ENCODE measurements at regions not wholly inside any gene's neighbourhood (a gene's known extent, or its start where the extent isn't known, plus 50 kb on each side); places are given as distances from the start of the nearest gene placed in this dataset.

GRCh38 chr3:23115171-23115877 lies 87.8 kb upstream of the UBE2E2 start:
- no peak overlapping the region for H3K4me2 ChIP-seq (ENCODE audit: insufficient read depth, low read length)
- H3K36me3 ChIP-seq (ENCODE audit: insufficient read depth, low read length), result no peaks in the 10 kb centered on the region
- no peaks in the 10 kb centered on the region for H3K79me2 ChIP-seq (ENCODE audit: insufficient read depth, low read length)
- no peak overlapping the region for H3K9ac ChIP-seq (ENCODE audit: low read depth, low read length)
- TF ChIP-seq EZH2 (IDR thresholded peaks at IDR 0.05; ENCODE audit: borderline replicate concordance, low read depth, low read length, severe bottlenecking), result no peak
- no peak for TF ChIP-seq CTCF (IDR thresholded peaks at IDR 0.05; ENCODE audit: borderline replicate concordance, extremely low read depth, low read length, poor library complexity, severe bottlenecking)
- no peaks in the 10 kb centered on the region for H4K20me1 ChIP-seq (ENCODE audit: insufficient read depth, low read length)
- H3K9me3 ChIP-seq (ENCODE audit: insufficient read depth, low read length, severe bottlenecking), result no peaks in the 10 kb centered on the region
- no peak for ATAC-seq (ENCODE audit: insufficient read depth, low read depth)
- H3K4me1 ChIP-seq (ENCODE audit: insufficient read depth, low read length), result peaks cover 10% of the 10 kb centered on the region; the same call in 1 of the 2 replicates
- no peak overlapping the region for H2AFZ ChIP-seq (ENCODE audit: low read depth, low read length)
- H3K4me3 ChIP-seq (ENCODE audit: low read depth in 1 of 2, low read length in 2 of 2), result no peak overlapping the region
- no peak overlapping the region for H3K27ac ChIP-seq (ENCODE audit: low read length)
- H3K27me3 ChIP-seq (ENCODE audit: insufficient read depth, low read length, poor library complexity), result peaks cover 3% of the 10 kb centered on the region
- no peak for DNase-seq

GRCh38 chr3:23116081-23116837 lies 86.9 kb upstream of the UBE2E2 start:
- Histone ChIP-seq H3K9me3 (ENCODE audit: insufficient read depth, low read length, severe bottlenecking) (no peaks in the 10 kb centered on the region), H3K4me3 (ENCODE audit: low read depth in 1 of 2, low read length in 2 of 2) (no peak overlapping the region), H3K27me3 (ENCODE audit: insufficient read depth, low read length, poor library complexity) (peaks cover 3% of the 10 kb centered on the region), H3K36me3 (ENCODE audit: insufficient read depth, low read length) (no peaks in the 10 kb centered on the region), H3K4me2 (ENCODE audit: insufficient read depth, low read length) (no peak overlapping the region), H3K27ac (ENCODE audit: low read length) (no peak overlapping the region), H4K20me1 (ENCODE audit: insufficient read depth, low read length) (no peaks in the 10 kb centered on the region), H2AFZ (ENCODE audit: low read depth, low read length) (no peak overlapping the region), H3K79me2 (ENCODE audit: insufficient read depth, low read length) (no peaks in the 10 kb centered on the region), H3K9ac (ENCODE audit: low read depth, low read length) (no peak overlapping the region), H3K4me1 (ENCODE audit: insufficient read depth, low read length) (peaks cover 10% of the 10 kb centered on the region; the same call in 1 of the 2 replicates)
- ATAC-seq (ENCODE audit: insufficient read depth, low read depth) (no peak), DNase-seq (no peak)
- no peak for TF ChIP-seq EZH2 (IDR thresholded peaks at IDR 0.05; ENCODE audit: borderline replicate concordance, low read depth, low read length, severe bottlenecking)
- no peak for TF ChIP-seq CTCF (IDR thresholded peaks at IDR 0.05; ENCODE audit: borderline replicate concordance, extremely low read depth, low read length, poor library complexity, severe bottlenecking)

GRCh38 chr3:23117856-23118255 lies 85.3 kb upstream of the UBE2E2 start:
- Histone ChIP-seq H3K9ac (ENCODE audit: low read depth, low read length) (no peak overlapping the region), H3K79me2 (ENCODE audit: insufficient read depth, low read length) (no peaks in the 10 kb centered on the region), H3K4me3 (ENCODE audit: low read depth in 1 of 2, low read length in 2 of 2) (no peak overlapping the region), H3K9me3 (ENCODE audit: insufficient read depth, low read length, severe bottlenecking) (no peaks in the 10 kb centered on the region), H3K27ac (ENCODE audit: low read length) (no peak overlapping the region), H3K27me3 (ENCODE audit: insufficient read depth, low read length, poor library complexity) (peaks cover 3% of the 10 kb centered on the region), H3K4me1 (ENCODE audit: insufficient read depth, low read length) (peaks cover 10% of the 10 kb centered on the region; the same call in 1 of the 2 replicates), H4K20me1 (ENCODE audit: insufficient read depth, low read length) (no peaks in the 10 kb centered on the region), H2AFZ (ENCODE audit: low read depth, low read length) (no peak overlapping the region), H3K4me2 (ENCODE audit: insufficient read depth, low read length) (no peak overlapping the region), H3K36me3 (ENCODE audit: insufficient read depth, low read length) (no peaks in the 10 kb centered on the region)
- no peak for TF ChIP-seq EZH2 (IDR thresholded peaks at IDR 0.05; ENCODE audit: borderline replicate concordance, low read depth, low read length, severe bottlenecking)
- TF ChIP-seq CTCF (IDR thresholded peaks at IDR 0.05; ENCODE audit: borderline replicate concordance, extremely low read depth, low read length, poor library complexity, severe bottlenecking), result no peak
- DNase-seq (no peak), ATAC-seq (ENCODE audit: insufficient read depth, low read depth) (no peak)

All from DND-41 (cell line).